CD14-positive monocyte (primary cell): ENCODE measurements at regions not wholly inside any gene's neighbourhood (a gene's known extent, or its start where the extent isn't known, plus 50 kb on each side); places are given as distances from the start of the nearest gene placed in this dataset.
"Not testable (repeated sequence)": the region's sequence is repeated elsewhere in the genome, so short reads cannot be mapped to it uniquely, and the experiment has no call there.

Experiments
- DNase-seq, 3 donors: peaks; one replicate each; pipeline ENCODE4 v3.0.0-alpha.2; 2011 to 2022
- H2AFZ ChIP-seq: 2 replicates; pipeline ENCODE4 v1.6.0; 2012; ENCODE audit warnings: mild to moderate bottlenecking, low read depth, low read length, inconsistent platforms; ENCODE audit not compliant: insufficient read depth, poor library complexity, severe bottlenecking
- H3K27ac ChIP-seq, 2 donors: 1 replicate in 1 of 2; 2 replicates in 1 of 2; pipeline ENCODE4 v1.5.1; 2012 to 2013; ENCODE audit warnings: low read length in 2 of 2, control low read depth in 1 of 2, inconsistent platforms in 1 of 2, low read depth in 1 of 2, mild to moderate bottlenecking in 1 of 2
- H3K27me3 ChIP-seq, 2 donors: one replicate each; pipeline versions ENCODE4 v1.6.0 to v1.6.1; 2011 to 2013; ENCODE audit warnings: low read length in 2 of 2; ENCODE audit not compliant: control insufficient read depth in 2 of 2, insufficient read depth in 2 of 2
- H3K36me3 ChIP-seq, 2 donors: replicated peaks in 1 of 2; 1 replicate in 1 of 2; 2 replicates in 1 of 2; pipeline versions ENCODE4 v1.5.1 to v1.6.1; 2012 to 2013; ENCODE audit warnings: low read length in 2 of 2, control low read depth in 1 of 2, inconsistent platforms in 1 of 2, mild to moderate bottlenecking in 1 of 2; ENCODE audit not compliant: insufficient read depth in 2 of 2, control insufficient read depth in 1 of 2
- H3K4me1 ChIP-seq, 2 donors: 1 replicate in 1 of 2; 2 replicates in 1 of 2; pipeline versions ENCODE4 v1.5.1 to v1.6.1; 2012 to 2013; ENCODE audit warnings: low read length in 2 of 2, control low read depth in 1 of 2, inconsistent platforms in 1 of 2, mild to moderate bottlenecking in 1 of 2, moderate library complexity in 1 of 2; ENCODE audit not compliant: insufficient read depth in 2 of 2, control insufficient read depth in 1 of 2
- H3K4me2 ChIP-seq: replicated peaks from 2 replicates; pipeline ENCODE3; 2012; ENCODE audit warnings: low read length, moderate library complexity, mild to moderate bottlenecking; ENCODE audit not compliant: poor library complexity, severe bottlenecking; ENCODE audit errors: extremely low read depth
- H3K4me3 ChIP-seq, 3 experiments: fragments of 200-600 bp in 1 of 3; sonication (generic) in 1 of 3; replicated peaks in 1 of 3; 1 replicate in 2 of 3; 2 replicates in 1 of 3; pipeline ENCODE4 v1.5.1; 2011 to 2013; ENCODE audit warnings: low read length in 3 of 3, mild to moderate bottlenecking in 3 of 3, control low read depth in 2 of 3, low read depth in 2 of 3, inconsistent platforms in 1 of 3, moderate library complexity in 1 of 3
- H3K79me2 ChIP-seq: 2 replicates; pipeline ENCODE4 v1.6.0; 2012; ENCODE audit warnings: mild to moderate bottlenecking, control low read depth, inconsistent platforms, low read length, moderate library complexity; ENCODE audit not compliant: insufficient read depth
- H3K9ac ChIP-seq: 2 replicates; pipeline ENCODE4 v1.6.0; 2017; ENCODE audit warnings: low read length, mild to moderate bottlenecking; ENCODE audit not compliant: insufficient read depth, poor library complexity, severe bottlenecking
- H3K9me3 ChIP-seq, 2 donors: replicated peaks in 1 of 2; 1 replicate in 1 of 2; 2 replicates in 1 of 2; pipeline versions ENCODE4 v1.5.1 to v1.6.1; 2012 to 2013; ENCODE audit warnings: low read length in 2 of 2, control low read depth in 1 of 2; ENCODE audit not compliant: control insufficient read depth in 1 of 2, insufficient read depth in 1 of 2
- H4K20me1 ChIP-seq: 2 replicates; pipeline ENCODE4 v1.6.0; 2012; ENCODE audit warnings: mild to moderate bottlenecking, low read length, control low read depth, moderate library complexity; ENCODE audit not compliant: insufficient read depth
- H3K27ac Mint-ChIP-seq, 7 donors: one replicate each; pipeline ENCODE4 v1.8.0; 2020; ENCODE audit warnings: mild to moderate bottlenecking in 7 of 7, mixed read lengths in 7 of 7, moderate library complexity in 6 of 7, inconsistent platforms in 2 of 7
- H3K27me3 Mint-ChIP-seq, 3 donors: one replicate each; pipeline ENCODE4 v1.8.0; 2021 to 2022; ENCODE audit warnings: low read depth in 3 of 3, mild to moderate bottlenecking in 3 of 3, mixed read lengths in 3 of 3, moderate library complexity in 3 of 3, inconsistent platforms in 1 of 3
- H3K36me3 Mint-ChIP-seq, 2 donors: one replicate each; pipeline ENCODE4 v1.8.0; 2020; ENCODE audit warnings: mixed read lengths in 2 of 2, inconsistent platforms in 1 of 2, mild to moderate bottlenecking in 1 of 2
- H3K4me1 Mint-ChIP-seq: one replicate; pipeline ENCODE4 v1.8.0; 2020; ENCODE audit warnings: mild to moderate bottlenecking, mixed read lengths
- H3K4me3 Mint-ChIP-seq, 2 donors: one replicate each; pipeline ENCODE4 v1.8.0; 2020; ENCODE audit warnings: mild to moderate bottlenecking in 2 of 2, mixed read lengths in 2 of 2, moderate library complexity in 1 of 2
- H3K9me3 Mint-ChIP-seq, 7 donors: one replicate each; pipeline ENCODE4 v1.8.0; 2020 to 2022; ENCODE audit warnings: mixed read lengths in 7 of 7, mild to moderate bottlenecking in 6 of 7, moderate library complexity in 6 of 7, inconsistent platforms in 2 of 7
- CTCF ChIP-seq: fragments of 200-600 bp; IDR thresholded peaks from one replicate; pipeline ENCODE4 v1.8.0; 2022; ENCODE audit warnings: antibody characterized with exemption, mild to moderate bottlenecking
- WGBS: methylation state at CpG from one replicate; pipeline ENCODE4 v1.1.5; 2013; ENCODE audit warnings: missing lambda C conversion rate; ENCODE audit not compliant: insufficient coverage; 5-methylcytosine and 5-hydroxymethylcytosine counted together
- intact Hi-C, 2 donors: fragments of 100-400 bp; cut with micrococcal nuclease; formaldehyde crosslinking; loops; one replicate each; pipeline versions ENCODE4 v1.15.0 to v1.15.1; 2023

GRCh38 chr10:128586599-128586998, 460.4 kb upstream of the MKI67 start:
- H3K4me2 ChIP-seq, H3K4me3 Mint-ChIP-seq, H3K36me3 Mint-ChIP-seq, H3K4me1 ChIP-seq, DNase-seq, H3K27me3 ChIP-seq, H2AFZ ChIP-seq, H3K4me3 ChIP-seq, H3K4me1 Mint-ChIP-seq, H3K36me3 ChIP-seq, H3K9ac ChIP-seq, H3K27me3 Mint-ChIP-seq, intact Hi-C loops, H3K27ac ChIP-seq, H3K9me3 ChIP-seq, H3K27ac Mint-ChIP-seq, H3K9me3 Mint-ChIP-seq, H4K20me1 ChIP-seq, H3K79me2 ChIP-seq: not testable (repeated sequence)
- no CpG with 5 or more reads among the region's 3 CpGs for WGBS

DNA sequence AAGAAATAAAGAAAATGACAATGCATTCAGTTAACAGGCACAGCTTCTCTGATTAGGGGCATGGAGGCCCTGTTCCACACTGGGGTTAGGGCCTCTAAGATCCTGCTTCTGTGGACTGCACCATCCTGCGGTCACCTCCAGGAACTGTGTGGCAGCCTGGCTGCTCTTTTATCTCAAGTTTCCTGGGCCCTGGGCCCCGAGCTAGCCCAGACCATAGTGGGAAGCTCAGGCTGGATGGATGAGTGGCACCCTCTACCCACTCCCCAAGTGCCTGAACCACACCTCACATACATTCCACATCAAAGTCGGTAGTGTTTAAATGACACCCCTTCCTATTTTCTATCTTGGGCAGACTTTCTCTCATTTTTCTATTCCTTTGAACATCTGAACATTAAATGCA, 461.5 kb upstream of the MKI67 start:
- Histone ChIP-seq H4K20me1 (no peaks in the 10 kb centered on the region), H3K36me3 (no peaks in the 10 kb centered on the region), H2AFZ (no peak overlapping the region), H3K79me2 (no peaks in the 10 kb centered on the region), H3K4me3 (no peak overlapping the region), H3K9ac (no peak overlapping the region), H3K4me2 (no peak overlapping the region), H3K4me1 (no peaks in the 10 kb centered on the region), H3K9me3 (peaks cover 0 to 4% of the 10 kb centered on the region in 2 donors), H3K27ac (no peak overlapping the region), H3K27me3 (no peaks in the 10 kb centered on the region)
- 95% methylated on average over 3 of the region's 3 CpGs for WGBS
- H3K36me3 Mint-ChIP-seq: no peaks in the 10 kb centered on the region
- H3K4me3 Mint-ChIP-seq: no peak overlapping the region
- no peak overlapping the region for H3K27ac Mint-ChIP-seq
- DNase-seq: no peak
- H3K9me3 Mint-ChIP-seq: peaks cover 0 to 8% (median 2%) of the 10 kb centered on the region in 7 donors
- no peaks in the 10 kb centered on the region for H3K4me1 Mint-ChIP-seq
- H3K27me3 Mint-ChIP-seq: peaks cover 0 to 2% (median 1%) of the 10 kb centered on the region in 3 donors
- no peak for TF ChIP-seq CTCF
- intact Hi-C loops: no loop called here
